ENCODE measurements at regions not wholly inside any gene's neighbourhood (a gene's known extent, or its start where the extent isn't known, plus 50 kb on each side); places are given as distances from the start of the nearest gene placed in this dataset.

DNA sequence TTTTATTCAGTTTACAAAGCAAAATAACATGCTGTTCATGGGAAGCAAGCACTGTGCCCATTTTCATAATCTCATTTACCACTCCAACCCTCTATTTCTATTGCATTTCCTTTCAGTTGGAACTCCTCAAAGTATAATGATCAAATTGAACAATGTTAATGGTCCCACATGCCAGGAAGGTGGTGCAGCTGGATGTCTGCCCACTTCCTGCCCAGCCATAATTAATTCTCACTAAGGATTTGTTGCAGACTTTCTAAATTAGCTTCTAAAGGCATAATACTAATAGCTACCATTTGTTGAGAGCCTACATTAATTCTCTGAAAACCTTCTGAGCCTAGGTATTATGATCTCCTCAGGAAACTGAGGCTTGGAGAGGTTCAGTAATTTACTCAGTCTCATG lies 316.1 kb upstream of the TPM1 start:
- Histone ChIP-seq H3K27me3 (no peaks in the 10 kb centered on the region), H3K27ac (no peak overlapping the region), H3K36me3 (peaks cover 3 to 69% (median 62%) of the 10 kb centered on the region in 4 donors), H3K4me1 (no peaks in the 10 kb centered on the region), H3K4me3 (no peak overlapping the region), H3K9me3 (no peaks in the 10 kb centered on the region)
- no peak for DNase-seq
- intact Hi-C loops (cut with DNase I; ENCODE audit: low total_unique reads): no loop called here
- no peak for TF ChIP-seq POLR2A (IDR thresholded peaks at IDR 0.05)
- no peak for TF ChIP-seq EP300 (IDR thresholded peaks at IDR 0.05)
- TF ChIP-seq, protein P1, sequence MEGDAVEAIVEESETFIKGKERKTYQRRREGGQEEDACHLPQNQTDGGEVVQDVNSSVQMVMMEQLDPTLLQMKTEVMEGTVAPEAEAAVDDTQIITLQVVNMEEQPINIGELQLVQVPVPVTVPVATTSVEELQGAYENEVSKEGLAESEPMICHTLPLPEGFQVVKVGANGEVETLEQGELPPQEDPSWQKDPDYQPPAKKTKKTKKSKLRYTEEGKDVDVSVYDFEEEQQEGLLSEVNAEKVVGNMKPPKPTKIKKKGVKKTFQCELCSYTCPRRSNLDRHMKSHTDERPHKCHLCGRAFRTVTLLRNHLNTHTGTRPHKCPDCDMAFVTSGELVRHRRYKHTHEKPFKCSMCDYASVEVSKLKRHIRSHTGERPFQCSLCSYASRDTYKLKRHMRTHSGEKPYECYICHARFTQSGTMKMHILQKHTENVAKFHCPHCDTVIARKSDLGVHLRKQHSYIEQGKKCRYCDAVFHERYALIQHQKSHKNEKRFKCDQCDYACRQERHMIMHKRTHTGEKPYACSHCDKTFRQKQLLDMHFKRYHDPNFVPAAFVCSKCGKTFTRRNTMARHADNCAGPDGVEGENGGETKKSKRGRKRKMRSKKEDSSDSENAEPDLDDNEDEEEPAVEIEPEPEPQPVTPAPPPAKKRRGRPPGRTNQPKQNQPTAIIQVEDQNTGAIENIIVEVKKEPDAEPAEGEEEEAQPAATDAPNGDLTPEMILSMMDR (IDR thresholded peaks at IDR 0.05): no peak
- no peak for TF ChIP-seq POLR2AphosphoS5 (IDR thresholded peaks at IDR 0.05)

DNA sequence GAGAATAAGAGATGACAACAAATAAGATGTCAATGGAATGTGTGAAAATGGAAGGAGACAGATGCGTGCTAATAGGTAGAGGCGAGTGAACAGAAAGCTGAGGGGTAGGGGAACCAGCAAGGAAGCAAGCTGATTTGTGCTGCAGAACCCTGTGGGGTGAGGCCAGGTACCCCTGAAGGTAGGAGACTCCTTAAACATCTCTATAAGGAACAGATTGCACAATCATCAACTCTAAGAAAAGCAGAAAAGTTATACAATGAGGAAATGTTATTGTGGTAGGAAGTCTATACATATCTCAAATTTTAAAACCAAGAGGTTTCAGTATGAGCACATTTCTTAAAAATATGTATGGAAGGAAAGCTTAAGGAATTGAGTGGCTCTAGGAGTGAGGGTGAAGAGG lies 315.0 kb upstream of the TPM1 start:
- TF ChIP-seq, protein P1 (IDR thresholded peaks at IDR 0.05): no peak
- TF ChIP-seq POLR2A (IDR thresholded peaks at IDR 0.05): no peak
- TF ChIP-seq EP300 (IDR thresholded peaks at IDR 0.05): no peak
- no peak for TF ChIP-seq POLR2AphosphoS5 (IDR thresholded peaks at IDR 0.05)
- no peak for DNase-seq
- Histone ChIP-seq H3K4me1 (no peaks in the 10 kb centered on the region), H3K27ac (no peak overlapping the region), H3K36me3 (peaks cover 0 to 70% (median 61%) of the 10 kb centered on the region in 4 donors), H3K4me3 (no peak overlapping the region), H3K27me3 (no peaks in the 10 kb centered on the region), H3K9me3 (no peaks in the 10 kb centered on the region)
- intact Hi-C loops (cut with DNase I; ENCODE audit: low total_unique reads): no loop called here
- 89 to 97% (median 95%) methylated on average over 2 of the region's 2 CpGs for WGBS, 5 donors

DNA sequence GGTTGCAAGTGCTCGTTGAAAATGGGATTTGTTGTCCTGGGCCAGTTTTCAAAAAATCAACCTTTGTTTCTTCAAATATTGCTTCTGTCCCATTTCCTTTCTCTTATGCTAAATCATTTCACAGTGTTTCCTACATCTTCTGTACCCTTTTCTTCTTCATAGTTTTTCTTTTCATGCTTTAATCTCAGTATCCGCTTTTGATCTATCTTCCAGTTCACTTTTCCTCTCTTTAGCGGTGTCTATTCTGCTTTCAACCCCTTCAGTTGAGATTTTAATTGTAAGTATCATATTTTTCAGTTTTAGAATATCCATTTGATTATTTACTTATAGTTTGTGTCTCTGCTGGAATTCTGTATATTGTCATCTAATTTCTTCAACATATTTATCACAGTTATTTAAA lies 311.7 kb upstream of the TPM1 start:
- Histone ChIP-seq H3K36me3 (peaks cover 0 to 57% (median 49%) of the 10 kb centered on the region in 4 donors), H3K27me3 (no peaks in the 10 kb centered on the region), H3K9me3 (no peaks in the 10 kb centered on the region), H3K27ac (no peak overlapping the region), H3K4me3 (no peak overlapping the region), H3K4me1 (no peaks in the 10 kb centered on the region)
- TF ChIP-seq POLR2A (IDR thresholded peaks at IDR 0.05) (no peak), EP300 (IDR thresholded peaks at IDR 0.05) (no peak), POLR2AphosphoS5 (IDR thresholded peaks at IDR 0.05) (no peak)
- TF ChIP-seq, protein P1 (IDR thresholded peaks at IDR 0.05): no peak
- intact Hi-C loops (cut with DNase I; ENCODE audit: low total_unique reads): no loop called here
- DNase-seq: no peak
- 93 to 96% (median 96%) methylated on average over 3 of the region's 3 CpGs for WGBS, 5 donors

DNA sequence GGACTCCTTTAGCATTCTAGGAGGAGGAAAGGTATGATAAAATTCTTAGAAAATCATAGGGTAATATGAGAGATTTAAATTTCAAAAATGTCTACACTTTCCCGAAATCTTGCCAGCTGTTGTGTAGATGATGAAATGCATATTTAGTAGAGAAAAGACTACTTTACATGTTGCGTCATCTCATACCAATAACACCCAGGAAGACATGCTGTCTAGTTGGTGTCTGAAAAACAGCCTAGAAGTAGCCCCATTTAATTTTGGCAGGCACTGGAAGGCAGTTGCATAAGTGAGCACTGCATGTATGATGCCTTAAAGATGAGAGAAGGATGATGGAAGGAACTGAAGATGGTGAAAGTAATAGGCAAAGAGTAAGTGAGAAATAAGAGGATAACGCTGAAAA lies 310.5 kb upstream of the TPM1 start:
- 96 to 98% (median 97%) methylated on average over 3 of the region's 3 CpGs for WGBS, 5 donors
- Histone ChIP-seq H3K9me3 (no peaks in the 10 kb centered on the region), H3K27me3 (no peaks in the 10 kb centered on the region), H3K4me1 (no peaks in the 10 kb centered on the region), H3K36me3 (peaks cover 0 to 50% (median 43%) of the 10 kb centered on the region in 4 donors), H3K4me3 (no peak overlapping the region), H3K27ac (no peak overlapping the region)
- intact Hi-C loops (cut with DNase I; ENCODE audit: low total_unique reads): no loop called here
- DNase-seq: no peak
- TF ChIP-seq, protein P1 (IDR thresholded peaks at IDR 0.05): no peak
- no peak for TF ChIP-seq EP300 (IDR thresholded peaks at IDR 0.05)
- TF ChIP-seq POLR2A (IDR thresholded peaks at IDR 0.05): no peak
- no peak for TF ChIP-seq POLR2AphosphoS5 (IDR thresholded peaks at IDR 0.05)
